Prostate gland (tissue), 2 donors: ENCODE measurements at regions not wholly inside any gene's neighbourhood (a gene's known extent, or its start where the extent isn't known, plus 50 kb on each side); places are given as distances from the start of the nearest gene placed in this dataset.

ENCODE experiments used
- CTCF ChIP-seq, 4 experiments: fragments of 200-600 bp in 2 of 4; fragments of 450-650 bp in 2 of 4; sonication (generic) in 2 of 4; IDR thresholded peaks; 1 replicate in 3 of 4; 2 replicates in 1 of 4; pipeline ENCODE4 v1.5.1; 2016 to 2019; ENCODE audit warnings: antibody characterized with exemption in 4 of 4, mild to moderate bottlenecking in 2 of 4, moderate library complexity in 2 of 4
- POLR2A ChIP-seq: fragments of 450-650 bp; IDR thresholded peaks from one replicate; pipeline ENCODE4 v1.6.1; 2016; ENCODE audit warnings: antibody characterized with exemption, mild to moderate bottlenecking

- TF ChIP-seq CTCF (IDR thresholded peaks at IDR 0.05) (no peak), POLR2A (no peak)
These were observed 329.1 kb upstream of the NFIA start for GRCh38 chr1:60753036-60753900.
